T-helper 17 cell (primary cell): ENCODE measurements at regions not wholly inside any gene's neighbourhood (a gene's known extent, or its start where the extent isn't known, plus 50 kb on each side); places are given as distances from the start of the nearest gene placed in this dataset.

Experiments
- ATAC-seq: fragments of 150-1000 bp; cut with Tn5 transposase; 2 replicates; pipeline ENCODE4 v1.10.0; 2021; ENCODE audit warnings: mild to moderate bottlenecking, moderate library complexity
- DNase-seq, 3 donors: peaks; one replicate each; pipeline versions ENCODE4 v3.0.0 to v3.0.0-alpha.2; 2020 to 2021
- H3K9me3 ChIP-seq: one replicate; pipeline ENCODE4 v1.7.0; 2013; ENCODE audit warnings: low read length, mild to moderate bottlenecking; ENCODE audit not compliant: control insufficient read depth, poor library complexity, severe bottlenecking
- H3K27ac Mint-ChIP-seq: one replicate; pipeline ENCODE4 v1.8.0; 2022; ENCODE audit warnings: mild to moderate bottlenecking, moderate library complexity, mixed read lengths
- H3K27me3 Mint-ChIP-seq: one replicate; pipeline ENCODE4 v1.8.0; 2022; ENCODE audit warnings: mixed read lengths
- H3K36me3 Mint-ChIP-seq: one replicate; pipeline ENCODE4 v1.8.0; 2022; ENCODE audit warnings: low read depth, mixed read lengths
- H3K4me1 Mint-ChIP-seq: one replicate; pipeline ENCODE4 v1.8.0; 2022; ENCODE audit warnings: mild to moderate bottlenecking, mixed read lengths
- H3K4me3 Mint-ChIP-seq: one replicate; pipeline ENCODE4 v1.8.0; 2022; ENCODE audit warnings: mild to moderate bottlenecking, moderate library complexity, mixed read lengths

DNA sequence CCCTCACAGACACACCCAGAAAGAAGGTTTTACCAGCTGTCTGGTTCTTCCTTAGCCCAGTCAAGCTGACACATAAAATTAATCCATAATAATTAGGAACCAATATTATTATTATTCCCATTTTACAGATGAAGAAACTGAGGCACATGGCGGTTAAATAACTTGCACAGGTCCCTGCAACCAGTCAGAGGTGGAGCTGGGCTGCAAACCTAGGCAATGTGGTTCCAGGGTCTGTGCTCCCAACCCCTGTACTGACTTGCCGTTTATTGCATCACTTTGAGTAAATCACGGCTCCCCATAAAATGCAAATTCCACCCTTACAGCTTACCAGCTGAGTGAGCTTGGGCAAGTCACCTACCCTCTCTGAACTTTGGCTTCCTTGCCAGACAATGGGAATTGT is 179.2 kb upstream of the POU3F1 start:
- H3K4me1 Mint-ChIP-seq, result no peaks in the 10 kb centered on the region
- no peak overlapping the region for H3K27ac Mint-ChIP-seq
- H3K27me3 Mint-ChIP-seq, result peaks cover 60% of the 10 kb centered on the region
- H3K9me3 ChIP-seq, result no peaks in the 10 kb centered on the region
- DNase-seq (no peak), ATAC-seq (no peak)
- H3K4me3 Mint-ChIP-seq, result no peak overlapping the region
- peaks cover 3% of the 10 kb centered on the region for H3K36me3 Mint-ChIP-seq

DNA sequence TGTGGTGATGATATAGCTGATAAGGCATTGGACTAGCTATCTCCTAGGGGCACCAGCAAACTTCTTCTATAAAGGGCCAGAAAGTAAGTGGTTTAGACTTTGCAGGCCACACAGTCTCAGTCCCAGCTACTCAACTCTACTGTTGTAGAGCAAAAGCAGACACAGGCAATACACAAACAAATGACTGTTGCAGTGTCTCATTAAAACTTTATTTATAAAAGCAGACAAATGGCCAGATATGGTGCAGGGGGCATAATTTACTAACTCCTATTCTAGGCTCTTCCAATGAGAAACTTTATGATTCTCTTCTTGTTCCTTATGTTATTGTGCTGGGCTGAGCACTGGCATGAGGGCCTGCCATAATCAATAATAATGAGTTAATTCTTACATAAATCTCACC is 176.8 kb upstream of the POU3F1 start:
- Mint-ChIP-seq H3K27ac (no peak overlapping the region), H3K27me3 (peaks cover 67% of the 10 kb centered on the region), H3K4me1 (no peaks in the 10 kb centered on the region), H3K36me3 (no peaks in the 10 kb centered on the region), H3K4me3 (no peak overlapping the region)
- no peak for ATAC-seq
- H3K9me3 ChIP-seq, result no peaks in the 10 kb centered on the region
- DNase-seq, result no peak

DNA sequence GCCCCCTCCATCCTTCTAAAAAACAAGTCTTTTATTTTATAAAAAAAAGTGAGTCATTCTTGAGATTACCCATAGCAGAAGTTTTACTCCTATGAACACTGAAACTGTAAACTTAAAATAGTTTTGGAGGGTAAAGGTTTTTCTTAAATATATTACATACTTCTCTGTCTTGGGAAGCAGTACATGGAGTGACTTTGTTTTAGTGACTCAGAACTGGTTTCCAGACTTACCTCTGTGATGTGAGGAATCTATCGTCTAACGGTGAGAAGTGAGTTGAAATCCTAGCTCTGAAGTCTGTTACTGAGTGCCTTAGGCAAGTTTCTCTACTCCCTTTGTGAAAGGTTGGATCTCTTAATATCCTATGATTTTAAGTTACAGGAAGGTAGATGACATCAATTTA is 176.3 kb upstream of the POU3F1 start:
- Mint-ChIP-seq H3K27ac (no peak overlapping the region), H3K36me3 (no peaks in the 10 kb centered on the region), H3K4me1 (no peaks in the 10 kb centered on the region), H3K4me3 (no peak overlapping the region), H3K27me3 (peaks cover 67% of the 10 kb centered on the region)
- DNase-seq (no peak), ATAC-seq (no peak)
- H3K9me3 ChIP-seq, result no peaks in the 10 kb centered on the region

DNA sequence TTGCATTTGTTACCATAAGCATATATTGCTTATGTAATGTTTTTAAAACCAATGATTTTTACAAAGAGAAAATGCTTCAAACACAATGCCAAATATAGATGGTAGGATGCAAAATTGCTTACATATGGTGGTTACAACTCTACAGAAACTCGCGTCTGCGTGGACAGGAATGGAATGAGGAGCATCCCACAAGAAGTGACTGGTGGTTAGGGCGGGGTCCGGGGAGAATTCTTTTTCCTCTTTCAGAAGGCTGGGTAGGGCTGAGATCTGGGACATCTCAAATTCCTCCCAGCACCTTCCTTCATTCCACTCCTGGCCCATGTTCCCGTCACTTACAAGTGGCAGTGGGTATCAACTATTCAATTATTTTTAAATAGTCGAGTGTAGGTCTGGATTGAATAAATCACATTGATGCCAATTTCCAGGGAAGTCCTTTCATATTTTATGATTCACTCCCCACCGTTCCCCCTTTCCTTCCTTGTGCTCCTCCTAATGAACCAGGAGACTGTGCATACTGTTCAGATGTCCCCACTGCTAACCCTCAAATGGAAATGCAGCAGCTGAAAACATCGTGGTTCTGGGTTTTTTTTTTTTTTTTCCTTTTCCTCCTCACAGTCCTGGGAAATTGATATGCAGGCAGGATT is 174.5 kb upstream of the POU3F1 start:
- H3K9me3 ChIP-seq, result no peaks in the 10 kb centered on the region
- Mint-ChIP-seq H3K4me1 (no peaks in the 10 kb centered on the region), H3K36me3 (no peaks in the 10 kb centered on the region), H3K27me3 (peaks cover 72% of the 10 kb centered on the region), H3K27ac (no peak overlapping the region), H3K4me3 (no peak overlapping the region)
- DNase-seq, result no peak
- no peak for ATAC-seq

DNA sequence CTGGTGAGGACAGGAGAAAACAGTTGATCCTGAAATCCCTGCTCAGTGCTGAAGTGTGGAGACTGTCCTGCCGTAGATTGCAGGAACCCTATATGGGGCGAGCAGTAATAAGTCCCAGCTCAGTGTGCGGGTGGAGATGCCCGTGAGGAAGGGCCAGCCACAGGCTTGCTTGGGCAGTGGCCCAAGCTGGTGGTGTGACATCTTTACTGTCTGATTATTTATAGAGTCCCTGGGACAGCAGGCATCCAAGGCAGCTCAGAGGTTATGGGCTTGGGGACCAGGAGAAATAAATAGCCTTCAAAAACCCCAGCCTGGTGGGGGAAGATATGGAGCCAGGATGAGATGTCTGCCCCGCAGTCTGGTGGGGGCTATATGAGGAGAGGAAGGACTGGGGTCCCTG is 170.7 kb upstream of the POU3F1 start:
- Mint-ChIP-seq H3K27me3 (peaks cover 93% of the 10 kb centered on the region), H3K4me1 (peaks cover 2% of the 10 kb centered on the region)
- no peak for ATAC-seq

DNA sequence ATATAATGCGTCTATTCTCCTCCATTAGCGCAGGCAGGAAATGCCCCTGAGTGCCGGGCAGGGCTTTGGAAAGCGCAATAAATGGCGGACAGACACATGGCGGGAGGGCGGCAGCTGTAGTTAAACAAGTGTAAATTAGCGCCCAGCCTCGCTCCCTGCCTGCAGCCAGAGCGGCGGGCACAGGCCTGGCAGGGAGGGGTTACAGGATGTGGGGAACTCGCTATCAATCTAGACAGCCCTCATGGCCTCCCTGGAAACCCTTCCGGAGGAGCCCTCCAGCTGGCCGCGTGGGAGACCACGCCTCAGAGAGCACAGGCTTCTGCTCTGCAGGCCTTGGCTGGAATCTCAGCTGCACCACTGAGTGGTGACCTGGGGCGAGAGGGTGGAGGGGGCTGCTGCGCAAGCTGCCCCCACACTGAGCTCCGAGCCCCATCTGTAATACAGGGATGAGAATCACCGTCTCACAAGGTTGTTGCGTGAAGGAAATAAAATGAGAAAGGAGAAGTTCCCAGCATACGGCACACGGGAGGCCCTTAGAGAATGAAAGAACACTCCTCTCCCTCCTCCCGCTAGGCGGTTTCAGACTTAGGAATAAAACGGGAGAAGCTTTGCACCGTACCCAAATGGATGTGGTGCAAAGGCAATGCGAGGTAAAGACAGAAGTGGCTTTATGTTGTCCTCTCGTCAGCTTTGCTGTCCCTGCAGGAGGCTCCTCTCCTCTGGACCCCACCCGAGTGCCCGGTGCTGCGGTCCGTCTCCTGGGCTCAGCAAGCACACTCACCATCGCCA is 167.2 kb upstream of the POU3F1 start:
- H3K4me1 Mint-ChIP-seq, result peaks cover 2% of the 10 kb centered on the region
- no peaks in the 10 kb centered on the region for H3K9me3 ChIP-seq
- no peak overlapping the region for H3K27ac Mint-ChIP-seq
- peaks cover 3% of the 10 kb centered on the region for H3K36me3 Mint-ChIP-seq
- no peak for DNase-seq
- peaks cover 79% of the 10 kb centered on the region for H3K27me3 Mint-ChIP-seq
- no peak for ATAC-seq
- no peak overlapping the region for H3K4me3 Mint-ChIP-seq

More for the DNA sequence above, 170.7 kb upstream of the POU3F1 start:
- Mint-ChIP-seq H3K4me3 (no peak overlapping the region), H3K27ac (no peak overlapping the region), H3K36me3 (peaks cover 3% of the 10 kb centered on the region)
- no peak for DNase-seq
- H3K9me3 ChIP-seq, result no peaks in the 10 kb centered on the region

DNA sequence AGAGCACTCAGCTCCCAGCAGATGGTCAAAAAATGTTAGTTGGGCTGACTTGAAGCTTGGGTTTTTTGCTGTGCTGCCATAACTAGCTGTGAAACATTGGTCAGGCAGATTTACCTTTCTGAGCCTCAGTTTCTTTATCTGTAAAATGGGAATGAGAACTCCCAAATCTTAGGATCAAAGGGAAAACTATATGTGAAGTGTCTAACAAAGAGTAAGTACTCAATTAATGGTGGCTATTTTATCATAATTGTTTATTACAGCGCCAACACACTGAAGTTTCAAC is 164.2 kb upstream of the POU3F1 start:
- Mint-ChIP-seq H3K4me3 (no peak overlapping the region), H3K36me3 (peaks cover 3% of the 10 kb centered on the region), H3K27me3 (peaks cover 60% of the 10 kb centered on the region), H3K27ac (no peak overlapping the region), H3K4me1 (peaks cover 2% of the 10 kb centered on the region)
- no peaks in the 10 kb centered on the region for H3K9me3 ChIP-seq
- ATAC-seq, result no peak
- no peak for DNase-seq

DNA sequence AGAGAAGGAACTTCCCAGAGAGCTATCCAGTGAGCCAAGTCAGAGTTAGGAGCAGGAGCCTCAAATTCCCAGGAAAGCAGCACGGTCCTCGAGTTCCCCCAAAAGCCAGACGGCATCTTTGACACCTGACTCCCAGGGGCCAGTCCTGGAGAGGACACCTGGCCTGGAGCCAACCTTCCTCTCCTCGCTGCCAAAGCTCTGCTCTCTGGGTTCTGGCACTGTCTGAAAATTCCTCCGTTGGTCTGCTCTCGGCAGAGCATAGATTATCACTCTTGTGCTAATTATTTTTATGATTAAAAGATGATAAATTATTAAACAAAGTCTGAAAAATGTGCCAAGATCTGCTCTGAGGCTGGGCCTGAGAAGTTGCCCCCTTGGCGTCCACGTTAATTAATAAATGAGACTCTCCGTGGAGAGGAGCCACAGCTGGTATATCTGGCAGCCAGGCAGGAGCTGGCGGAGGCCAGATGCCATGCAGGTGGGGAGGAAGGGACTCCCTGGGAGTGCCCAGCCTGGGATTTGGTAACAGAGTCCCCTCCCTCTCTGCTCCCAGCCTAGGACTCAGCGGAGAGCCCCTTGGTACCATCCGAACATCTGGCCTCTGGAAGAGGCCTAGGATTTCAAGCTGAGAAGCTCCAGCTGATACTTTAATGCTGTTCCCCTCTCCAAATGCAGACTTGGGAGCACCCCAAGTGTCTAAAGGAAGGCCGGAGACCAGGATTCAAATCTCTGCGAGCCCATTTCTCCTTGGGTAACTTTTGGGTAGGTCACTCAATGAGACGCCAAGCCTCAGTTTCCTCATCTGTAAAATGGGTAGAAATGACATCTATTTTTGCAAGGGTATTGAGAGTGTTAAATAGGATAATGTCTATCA is 163.7 kb upstream of the POU3F1 start:
- H3K27ac Mint-ChIP-seq, result no peak overlapping the region
- ATAC-seq (no peak), DNase-seq (no peak)
- no peaks in the 10 kb centered on the region for H3K9me3 ChIP-seq
- peaks cover 54% of the 10 kb centered on the region for H3K27me3 Mint-ChIP-seq
- H3K36me3 Mint-ChIP-seq, result peaks cover 2% of the 10 kb centered on the region
- peaks cover 2% of the 10 kb centered on the region for H3K4me1 Mint-ChIP-seq
- no peak overlapping the region for H3K4me3 Mint-ChIP-seq

DNA sequence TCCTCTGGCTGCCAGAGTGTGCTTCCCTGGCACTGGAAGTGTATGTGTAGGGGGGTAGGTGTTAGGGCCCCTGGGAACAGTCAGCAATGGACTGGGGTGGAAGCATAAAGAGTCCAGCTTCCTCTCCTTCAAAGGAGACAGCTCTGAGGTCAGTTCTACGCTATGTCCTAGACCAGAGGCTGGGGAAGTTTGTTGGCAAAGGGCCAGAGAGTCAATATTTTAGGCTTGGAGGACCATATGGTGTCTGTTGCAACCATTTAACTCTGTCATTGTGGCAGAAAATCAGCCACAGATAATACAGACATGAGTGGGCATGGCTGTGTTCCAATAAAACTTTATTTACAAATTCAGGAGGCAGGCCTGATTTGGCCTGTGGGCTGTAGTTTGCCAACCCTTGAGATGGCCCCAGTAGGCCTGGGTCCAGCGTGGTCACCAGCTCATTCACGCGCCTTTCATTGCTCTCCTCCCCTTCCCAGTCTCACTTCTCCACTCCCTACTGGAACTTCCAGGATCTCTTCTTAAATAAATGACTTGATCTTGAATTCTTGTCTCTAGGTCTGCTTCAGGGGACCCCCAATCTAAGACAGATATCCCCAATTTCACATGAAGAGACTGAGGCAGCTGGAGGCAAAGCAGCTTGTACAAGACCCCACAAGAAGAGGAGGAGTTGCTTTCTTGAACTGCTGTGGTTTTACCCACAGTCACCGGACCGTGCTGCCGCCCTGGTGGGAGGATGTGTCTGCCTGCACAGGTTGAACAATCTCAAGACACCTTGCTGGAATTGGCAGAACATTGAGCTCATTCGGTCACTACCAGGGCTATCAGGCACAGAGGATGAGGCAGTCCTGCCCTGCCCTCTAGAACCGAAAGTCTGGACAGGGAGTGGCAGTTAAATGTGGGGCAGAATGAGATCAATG is 162.4 kb upstream of the POU3F1 start:
- no peak overlapping the region for H3K27ac Mint-ChIP-seq
- H3K27me3 Mint-ChIP-seq, result peaks cover 42% of the 10 kb centered on the region
- H3K36me3 Mint-ChIP-seq, result no peaks in the 10 kb centered on the region
- H3K9me3 ChIP-seq, result no peaks in the 10 kb centered on the region
- H3K4me1 Mint-ChIP-seq, result peaks cover 2% of the 10 kb centered on the region
- no peak overlapping the region for H3K4me3 Mint-ChIP-seq
- no peak for DNase-seq
- ATAC-seq, result no peak

DNA sequence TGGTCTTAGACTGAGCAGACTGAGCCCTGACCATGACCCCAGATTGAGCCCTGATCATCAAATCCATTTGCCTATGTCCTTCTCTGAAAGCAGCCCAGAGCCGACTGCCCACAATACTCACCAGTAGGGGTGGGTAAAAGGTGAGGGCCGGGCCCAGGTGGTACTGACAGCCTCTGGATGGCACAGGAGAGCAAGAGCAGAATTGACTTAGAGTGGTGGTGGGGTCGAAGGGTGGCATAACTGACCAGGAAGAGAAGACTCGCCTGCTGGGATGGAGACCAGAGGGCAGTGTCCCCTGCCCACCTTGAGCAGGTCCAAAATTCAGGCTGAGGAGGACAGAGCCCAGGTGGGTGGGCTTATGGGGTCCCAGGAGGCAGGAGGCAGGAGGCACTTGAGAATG is 161.3 kb upstream of the POU3F1 start:
- no peaks in the 10 kb centered on the region for H3K36me3 Mint-ChIP-seq
- H3K4me3 Mint-ChIP-seq, result no peak overlapping the region
- H3K9me3 ChIP-seq, result no peaks in the 10 kb centered on the region
- no peaks in the 10 kb centered on the region for H3K4me1 Mint-ChIP-seq
- DNase-seq (no peak), ATAC-seq (no peak)
- H3K27me3 Mint-ChIP-seq, result peaks cover 31% of the 10 kb centered on the region
- no peak overlapping the region for H3K27ac Mint-ChIP-seq

DNA sequence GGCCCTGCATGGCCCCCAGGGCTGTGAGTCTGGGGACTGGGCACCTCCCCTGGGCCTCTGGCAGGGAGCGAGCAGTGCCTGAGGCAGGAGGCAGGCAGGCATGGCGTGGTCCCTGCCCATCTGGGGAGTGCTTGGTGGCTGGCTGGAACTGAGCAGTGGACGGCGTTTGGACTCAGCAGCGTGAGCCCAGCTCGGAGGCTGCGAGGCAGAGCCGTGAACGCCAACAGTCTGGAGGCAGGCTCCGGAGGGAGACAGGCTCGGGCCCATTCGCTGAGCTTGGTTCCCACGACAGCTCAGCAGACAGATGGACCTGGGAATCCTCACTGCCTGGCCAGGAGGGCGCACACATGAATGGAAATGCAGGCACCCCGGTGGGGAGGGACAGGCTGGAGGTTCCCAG is 160.7 kb upstream of the POU3F1 start:
- ATAC-seq, result no peak

DNA sequence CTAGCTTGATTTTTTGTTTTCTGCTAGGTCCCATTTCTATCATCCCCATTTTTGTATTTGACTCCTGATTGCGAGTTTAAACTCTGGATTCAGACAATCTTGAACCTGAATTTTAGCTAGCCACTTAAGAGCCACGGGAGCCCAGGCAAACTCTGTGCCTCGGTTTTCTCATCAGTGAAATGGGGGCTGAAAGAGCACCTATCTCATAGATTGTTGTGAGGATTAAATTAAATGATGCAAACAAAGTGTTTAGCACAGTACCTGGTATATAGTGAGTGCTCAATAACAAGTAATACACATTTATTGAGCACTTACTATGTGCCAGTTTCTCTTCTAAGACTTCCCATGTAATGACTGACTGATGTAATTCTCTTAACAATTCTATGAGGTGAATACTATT is 158.1 kb upstream of the POU3F1 start:
- ATAC-seq (no peak), DNase-seq (no peak)
- no peaks in the 10 kb centered on the region for H3K4me1 Mint-ChIP-seq
- H3K27ac Mint-ChIP-seq, result no peak overlapping the region
- H3K9me3 ChIP-seq, result peaks cover 2% of the 10 kb centered on the region
- H3K4me3 Mint-ChIP-seq, result no peak overlapping the region
- peaks cover 14% of the 10 kb centered on the region for H3K27me3 Mint-ChIP-seq
- H3K36me3 Mint-ChIP-seq, result no peaks in the 10 kb centered on the region

More for the DNA sequence above, 160.7 kb upstream of the POU3F1 start:
- H3K27me3 Mint-ChIP-seq, result peaks cover 28% of the 10 kb centered on the region
- H3K36me3 Mint-ChIP-seq, result no peaks in the 10 kb centered on the region
- no peaks in the 10 kb centered on the region for H3K4me1 Mint-ChIP-seq
- H3K9me3 ChIP-seq, result no peaks in the 10 kb centered on the region
- H3K4me3 Mint-ChIP-seq, result no peak overlapping the region
- H3K27ac Mint-ChIP-seq, result no peak overlapping the region
- no peak for DNase-seq

DNA sequence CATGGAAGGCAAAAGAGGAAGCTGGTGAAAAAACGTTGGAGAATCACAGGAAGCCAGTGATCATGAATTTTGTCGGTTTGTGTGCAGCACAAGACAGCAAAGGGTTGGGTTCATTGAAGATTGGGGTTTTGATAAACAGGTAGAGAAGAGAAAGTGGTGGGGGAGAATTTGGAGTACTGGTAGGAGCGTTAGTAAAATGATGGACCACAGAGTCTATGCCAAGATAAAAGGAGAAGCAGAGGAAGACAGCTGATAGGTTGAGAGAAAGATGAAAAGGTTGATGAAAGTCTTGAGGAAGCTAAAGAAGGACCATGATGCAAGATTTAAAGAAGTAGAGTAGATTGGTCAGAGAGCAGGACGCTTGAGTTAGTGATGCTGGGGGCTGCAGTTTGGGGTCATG is 156.8 kb upstream of the POU3F1 start:
- Mint-ChIP-seq H3K27me3 (peaks cover 15% of the 10 kb centered on the region), H3K36me3 (no peaks in the 10 kb centered on the region), H3K4me3 (no peak overlapping the region), H3K27ac (no peak overlapping the region), H3K4me1 (no peaks in the 10 kb centered on the region)
- peaks cover 2% of the 10 kb centered on the region for H3K9me3 ChIP-seq
- DNase-seq (no peak), ATAC-seq (no peak)
